Epithelial cell of prostate (primary cell): ENCODE measurements at regions not wholly inside any gene's neighbourhood (a gene's known extent, or its start where the extent isn't known, plus 50 kb on each side); places are given as distances from the start of the nearest gene placed in this dataset.

Source experiments
- DNase-seq: peaks from one replicate; pipeline ENCODE4 v3.0.0-alpha.2; 2011; ENCODE audit warnings: low read depth, low spot score
- H3K27ac ChIP-seq: fragments of 450-650 bp; 2 replicates; pipeline ENCODE4 v1.5.1; 2017; ENCODE audit warnings: mild to moderate bottlenecking

DNA sequence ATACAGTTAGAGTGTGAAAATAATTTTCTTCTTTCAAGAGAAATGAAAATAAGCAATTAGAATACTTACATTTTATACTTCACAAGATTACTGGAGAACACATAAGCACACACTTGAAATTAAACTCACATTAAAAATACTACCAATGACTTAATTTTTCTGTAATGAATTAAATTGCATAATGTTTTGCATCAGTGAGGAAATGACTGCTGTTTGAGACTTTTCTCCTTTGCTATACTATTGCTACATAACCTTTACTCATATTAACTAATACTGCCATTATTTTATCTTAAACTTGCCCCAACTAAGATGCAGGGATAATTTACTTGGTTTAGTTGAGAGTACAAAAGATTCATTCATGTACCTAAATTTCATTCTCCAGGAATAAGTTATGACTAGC lies 590.9 kb downstream of the ARAP2 start:
- no peak for DNase-seq
- no peak overlapping the region for H3K27ac ChIP-seq

DNA sequence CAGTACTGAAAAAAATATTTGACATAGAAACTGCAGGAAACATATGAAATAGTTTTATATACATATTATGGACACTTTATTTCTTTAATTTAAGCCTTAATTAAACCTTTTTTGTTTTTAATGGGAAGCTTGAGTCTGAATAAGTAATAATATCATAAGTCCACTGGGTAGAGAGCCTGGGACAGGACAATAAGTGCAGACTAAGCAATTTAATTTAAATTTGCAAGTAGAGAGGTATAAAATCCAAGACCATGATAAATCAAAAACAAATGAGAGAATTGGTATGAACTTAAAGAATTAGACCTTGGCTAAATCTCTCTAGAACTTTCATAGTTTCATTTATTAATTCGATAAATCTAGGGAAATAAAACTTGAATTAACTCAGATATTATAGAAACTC lies 571.2 kb downstream of the ARAP2 start:
- no peak for DNase-seq
- no peak overlapping the region for H3K27ac ChIP-seq

- no peak for DNase-seq
- H3K27ac ChIP-seq = no peak overlapping the region
These were observed 559.6 kb downstream of the ARAP2 start for GRCh38 chr4:35684755-35685154.

DNA sequence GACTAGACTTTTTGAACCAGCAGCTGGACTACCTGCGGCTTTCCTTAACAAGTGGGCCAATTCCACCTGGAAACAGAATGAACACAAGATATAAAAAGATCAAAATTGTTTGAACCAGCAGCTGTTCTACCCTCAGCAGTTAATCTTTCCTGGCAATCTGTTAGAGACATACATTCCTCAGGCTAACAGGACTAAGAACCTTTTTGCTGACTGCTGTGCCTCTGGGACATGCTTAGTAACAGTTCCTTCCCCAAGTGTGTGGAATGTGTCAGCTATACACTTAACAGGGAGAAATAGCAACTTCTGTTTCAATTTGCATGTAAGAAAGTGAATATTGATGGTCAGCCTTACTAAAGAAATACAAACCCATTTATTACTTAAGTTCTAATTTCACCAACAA lies 554.4 kb downstream of the ARAP2 start:
- DNase-seq = no peak
- no peak overlapping the region for H3K27ac ChIP-seq

DNA sequence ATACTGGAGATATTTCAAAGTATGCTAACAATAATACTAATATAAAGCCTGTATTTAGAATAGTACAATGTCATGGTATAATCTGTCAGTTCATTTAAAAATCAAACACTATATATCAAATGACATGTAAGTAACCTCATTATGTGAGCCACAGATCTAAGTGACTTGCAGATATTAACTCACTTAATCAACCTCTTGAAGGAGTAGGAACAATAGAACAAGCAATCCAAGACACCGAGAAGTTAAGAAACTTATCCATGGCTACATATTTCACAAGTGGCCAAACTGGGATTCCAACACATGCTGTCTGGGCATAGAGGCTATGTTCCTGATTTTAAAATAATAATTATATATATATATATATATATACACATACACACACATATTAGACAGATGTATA lies 554.0 kb downstream of the ARAP2 start:
- H3K27ac ChIP-seq = no peak overlapping the region

GRCh38 chr4:35695003-35695402 lies 549.3 kb downstream of the ARAP2 start:
- H3K27ac ChIP-seq = no peak overlapping the region
- DNase-seq = no peak

More for the DNA sequence above, 554.0 kb downstream of the ARAP2 start:
- no peak for DNase-seq

- DNase-seq = no peak
- H3K27ac ChIP-seq = no peak overlapping the region
These were observed 548.9 kb downstream of the ARAP2 start for GRCh38 chr4:35695421-35695820.

DNA sequence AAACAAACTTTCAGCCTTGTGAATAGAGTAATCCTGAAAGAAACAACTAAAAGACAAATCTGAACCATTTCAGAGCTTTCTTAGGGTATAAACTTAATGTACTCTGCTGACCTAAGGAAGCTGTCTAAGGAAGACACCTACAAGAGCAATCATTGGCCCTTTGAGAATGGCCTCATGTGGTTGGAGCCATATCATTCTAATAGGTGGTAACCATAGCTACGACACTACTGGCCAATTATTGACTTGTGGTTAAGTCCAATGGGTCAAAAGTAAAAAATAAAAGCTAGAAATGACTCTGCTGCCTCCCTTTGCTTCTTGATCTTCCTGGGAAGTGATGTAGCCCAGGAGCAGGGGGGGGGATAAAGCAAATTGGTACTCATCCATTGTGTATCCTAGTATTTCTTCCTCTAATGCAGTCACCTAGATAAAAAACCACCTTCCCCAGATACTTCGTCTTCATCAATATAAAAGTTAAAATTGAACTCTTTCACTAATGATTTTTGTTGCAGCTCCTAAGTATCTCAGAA lies 547.0 kb downstream of the ARAP2 start:
- no peak overlapping the region for H3K27ac ChIP-seq
- DNase-seq = no peak

DNA sequence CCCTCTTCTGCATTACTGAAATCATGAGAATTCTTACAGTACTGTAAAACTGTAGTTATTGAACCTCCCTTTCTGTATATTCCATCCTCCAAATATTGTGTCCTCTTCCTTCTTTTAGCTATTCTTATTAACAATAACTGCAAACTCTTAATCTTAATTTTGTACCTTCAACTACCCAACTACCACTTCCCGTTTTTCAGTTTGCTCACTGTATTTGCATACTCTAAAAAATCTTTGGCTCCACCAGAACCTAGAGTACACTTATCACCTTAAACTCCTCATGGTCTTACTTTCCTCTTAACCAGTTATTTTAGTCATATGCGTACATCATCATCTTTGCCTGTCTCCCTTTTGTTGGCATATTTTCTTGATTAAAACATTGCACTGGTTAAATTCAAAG lies 543.7 kb downstream of the ARAP2 start:
- no peak overlapping the region for H3K27ac ChIP-seq
- DNase-seq = no peak

DNA sequence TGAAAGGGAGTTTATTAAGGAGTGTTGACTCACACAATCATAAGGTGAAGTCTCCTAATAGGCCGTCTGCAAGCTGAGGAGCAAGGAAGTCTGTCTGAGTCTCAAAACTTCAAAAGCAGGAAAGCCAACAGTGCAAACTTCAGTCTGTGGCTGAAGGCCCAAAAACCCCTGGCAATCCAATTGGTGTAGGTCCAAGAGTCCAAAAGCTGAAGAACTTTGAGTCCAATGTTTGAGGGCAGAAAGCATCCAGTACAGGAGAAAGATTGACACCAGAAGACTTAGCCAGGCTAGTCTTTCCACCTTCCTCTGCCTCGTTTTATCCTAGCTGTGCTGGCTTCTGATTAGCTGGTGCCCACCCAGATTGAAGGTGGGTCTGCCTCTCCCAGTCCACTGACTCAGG lies 535.2 kb downstream of the ARAP2 start:
- H3K27ac ChIP-seq = no peak overlapping the region
- DNase-seq = no peak

DNA sequence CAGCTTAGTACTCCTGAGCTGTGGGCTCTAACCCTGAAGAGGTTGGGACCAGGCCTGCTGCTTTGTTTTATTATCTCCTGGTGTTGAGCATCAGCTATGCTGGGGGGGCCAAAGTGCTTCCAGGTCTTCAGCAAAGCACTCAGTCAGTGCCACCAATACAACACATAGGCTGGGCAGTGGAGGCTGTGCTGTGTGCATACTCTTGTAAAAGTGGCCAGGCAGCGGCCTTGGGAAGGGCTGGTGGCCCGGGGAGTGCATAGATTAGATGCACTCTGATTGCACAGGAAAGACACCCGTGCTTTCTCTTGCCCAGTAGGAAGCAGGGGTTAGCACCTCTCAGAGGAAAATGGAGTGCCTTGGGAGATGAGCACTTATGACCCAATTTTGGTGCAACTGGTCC lies 534.0 kb downstream of the ARAP2 start:
- no peak for DNase-seq
- no peak overlapping the region for H3K27ac ChIP-seq

DNA sequence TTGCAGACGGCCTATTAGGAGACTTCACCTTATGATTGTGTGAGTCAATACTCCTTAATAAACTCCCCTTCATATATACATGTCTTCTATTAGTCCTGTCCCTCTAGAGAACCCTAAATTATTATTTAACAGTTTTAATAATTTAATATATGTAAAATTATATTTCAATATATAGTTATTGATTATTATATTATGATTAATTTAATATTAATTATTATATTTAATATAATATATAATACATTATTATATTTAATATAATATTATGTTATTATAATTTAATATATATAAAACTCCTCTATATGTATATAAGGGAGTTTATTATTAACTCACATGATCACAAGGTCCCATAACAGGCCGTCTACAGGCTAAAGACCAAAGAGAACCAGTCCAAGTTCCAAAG lies 533.2 kb downstream of the ARAP2 start:
- no peak overlapping the region for H3K27ac ChIP-seq
- DNase-seq = no peak

DNA sequence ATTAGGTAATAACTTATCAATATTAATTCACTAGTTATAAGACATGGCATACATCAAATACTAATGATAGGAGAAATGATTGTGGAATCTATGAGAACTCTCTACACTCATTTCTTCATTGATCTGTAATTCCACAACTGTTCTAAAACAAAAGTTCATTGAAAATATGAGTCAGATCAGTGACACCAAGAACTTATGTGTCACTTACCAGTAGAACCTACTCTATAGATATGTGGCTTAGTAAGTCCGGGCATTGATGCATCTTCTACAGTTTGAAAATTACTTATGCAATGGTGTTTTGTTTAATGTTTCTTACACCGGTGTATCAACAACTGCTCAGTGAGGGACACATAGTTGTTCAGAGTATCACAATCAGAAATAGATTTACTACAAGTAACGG lies 520.3 kb downstream of the ARAP2 start:
- no peak overlapping the region for H3K27ac ChIP-seq

DNA sequence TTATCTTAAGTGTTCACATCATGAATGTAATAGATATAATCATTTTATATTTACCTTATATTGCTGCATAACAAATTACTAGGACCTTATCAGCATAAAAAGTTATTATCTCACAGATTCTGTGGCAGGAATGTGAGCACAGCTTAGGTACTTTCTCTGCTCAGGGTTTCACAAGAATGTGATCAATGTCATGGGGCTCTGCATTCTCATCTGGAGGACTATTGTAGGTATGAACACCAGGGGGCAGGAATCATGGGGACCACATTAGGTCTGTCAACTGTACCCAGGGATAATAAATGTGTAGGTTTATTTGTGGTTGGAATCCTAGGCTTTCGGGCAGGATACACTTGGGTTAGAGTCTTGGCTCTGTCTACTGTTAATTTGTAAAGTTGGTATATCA lies 519.2 kb downstream of the ARAP2 start:
- no peak for DNase-seq
- H3K27ac ChIP-seq = no peak overlapping the region

More for the DNA sequence above, 520.3 kb downstream of the ARAP2 start:
- DNase-seq = no peak

GRCh38 chr4:35730414-35730813 lies 513.9 kb downstream of the ARAP2 start:
- no peak for DNase-seq

DNA sequence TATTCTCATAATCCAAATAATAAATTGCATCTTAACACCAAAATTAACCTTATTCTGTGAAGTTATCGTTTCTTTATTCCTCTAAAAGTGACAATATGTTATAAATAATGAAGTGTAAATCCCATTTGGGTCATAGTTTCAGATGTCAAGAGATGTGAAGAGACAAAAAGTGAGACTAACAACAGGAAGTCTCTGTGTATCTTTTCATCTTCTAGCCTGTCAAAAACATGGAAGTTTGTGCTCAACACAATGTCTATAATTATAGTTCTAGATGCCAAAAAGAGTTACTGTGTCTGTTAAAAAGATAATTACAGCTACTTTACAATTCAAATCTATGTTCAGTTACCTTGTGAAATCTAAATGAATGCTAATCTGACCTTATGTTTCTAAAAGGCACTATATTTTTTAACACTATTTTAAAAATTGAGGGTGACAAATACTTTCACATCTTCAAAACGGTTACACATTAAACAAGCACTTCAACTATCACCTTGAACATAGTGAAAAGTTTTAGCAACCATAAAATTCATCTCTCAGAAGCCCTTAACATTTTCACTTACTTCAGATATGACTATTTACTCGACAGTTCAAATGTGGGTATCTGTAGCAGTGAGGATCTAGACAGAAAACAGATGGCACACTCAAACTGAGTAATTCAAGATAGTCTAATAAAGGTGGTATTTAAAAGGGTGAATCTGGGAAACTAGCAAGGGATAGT lies 509.8 kb downstream of the ARAP2 start:
- no peak for DNase-seq

More at GRCh38 chr4:35730414-35730813, 513.9 kb downstream of the ARAP2 start:
- no peak overlapping the region for H3K27ac ChIP-seq

GRCh38 chr4:35739308-35739707 lies 505.0 kb downstream of the ARAP2 start:
- H3K27ac ChIP-seq = no peak overlapping the region
- DNase-seq = no peak

More for the DNA sequence above, 509.8 kb downstream of the ARAP2 start:
- H3K27ac ChIP-seq = no peak overlapping the region

DNA sequence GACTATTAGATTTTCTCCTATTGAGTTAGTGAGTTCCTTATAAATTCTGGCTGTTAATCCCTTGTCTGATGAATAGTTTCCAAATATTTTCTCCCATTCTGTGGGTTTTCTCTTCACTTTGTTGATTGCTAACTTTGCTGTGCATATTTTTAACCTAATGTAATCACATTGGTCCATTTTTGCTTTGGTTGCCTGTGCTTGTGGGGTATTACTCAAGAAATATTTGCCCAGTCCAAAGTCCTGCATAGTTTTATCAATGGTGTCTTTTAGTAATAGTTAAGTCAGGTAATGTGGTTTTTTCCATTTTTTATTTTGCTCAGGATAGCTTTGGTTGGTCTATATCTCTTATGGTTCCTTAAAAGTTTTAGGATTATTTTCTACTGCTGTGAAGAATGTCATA lies 490.3 kb downstream of the ARAP2 start:
- no peak overlapping the region for H3K27ac ChIP-seq
- DNase-seq = no peak

DNA sequence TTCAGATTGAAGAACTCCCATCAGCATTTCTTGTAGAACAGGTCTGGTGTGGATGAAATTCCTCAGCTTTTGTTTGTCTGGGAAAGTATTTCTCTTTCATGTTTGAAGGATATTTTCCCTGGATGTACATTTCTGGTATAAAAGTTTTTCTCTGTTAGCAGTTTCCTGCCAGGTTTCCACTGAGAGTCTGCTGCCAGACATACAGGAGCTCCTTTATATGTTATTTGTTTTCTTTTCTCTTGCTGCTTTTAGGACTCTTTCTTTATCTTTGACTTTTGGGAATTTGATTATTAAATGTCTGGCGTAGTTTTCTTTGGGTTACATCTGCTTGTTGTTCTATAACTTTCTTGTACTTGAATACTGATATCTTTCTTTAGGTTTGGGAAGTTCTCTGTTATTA lies 486.5 kb downstream of the ARAP2 start:
- no peak for DNase-seq
- H3K27ac ChIP-seq = no peak overlapping the region

- no peak overlapping the region for H3K27ac ChIP-seq
- DNase-seq = no peak
These were observed 483.5 kb downstream of the ARAP2 start for GRCh38 chr4:35760807-35761206.

DNA sequence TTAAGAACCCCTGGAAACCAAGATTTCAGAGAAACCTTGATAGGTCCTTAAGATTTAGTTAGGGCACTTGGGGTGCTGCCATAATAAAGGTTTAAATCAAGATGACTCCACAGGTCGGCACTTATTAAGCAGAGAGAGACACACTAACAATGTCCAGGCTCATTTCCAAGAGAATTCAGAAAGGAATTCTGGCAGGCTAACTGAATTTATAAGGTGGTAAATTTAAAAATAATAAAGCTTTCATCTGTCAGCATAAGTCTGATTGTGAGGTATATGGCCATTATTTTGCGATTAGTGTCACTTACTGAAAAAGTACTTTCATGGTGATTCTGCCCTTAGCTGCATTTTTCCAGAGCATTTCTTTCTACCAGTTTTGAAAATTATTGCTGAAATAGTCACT lies 472.7 kb downstream of the ARAP2 start:
- no peak for DNase-seq
- H3K27ac ChIP-seq = peak overlapping the region; percentile 35

DNA sequence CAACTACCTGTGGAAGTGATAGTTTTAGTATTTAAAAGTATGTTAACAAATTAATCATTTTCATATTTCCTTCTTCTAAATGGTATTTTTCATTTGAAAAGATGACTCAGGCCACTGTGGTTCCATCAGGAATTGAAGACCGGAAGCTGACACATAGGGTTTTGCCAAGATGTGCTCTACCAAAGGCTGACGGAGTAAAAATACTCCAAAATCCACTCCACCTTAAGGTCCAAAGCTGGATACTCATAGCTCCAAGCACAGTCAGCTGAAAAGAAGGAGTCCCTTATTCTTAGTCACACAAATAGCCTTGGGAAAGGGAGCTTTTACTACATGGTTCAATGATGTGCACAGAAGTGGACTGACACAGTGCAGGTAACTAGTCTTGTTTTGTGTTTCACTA lies 472.0 kb downstream of the ARAP2 start:
- peak overlapping the region; percentile 35 for H3K27ac ChIP-seq
- DNase-seq = peak; percentile 8
